Breast epithelium (tissue), 4 donors: ENCODE measurements at regions not wholly inside any gene's neighbourhood (a gene's known extent, or its start where the extent isn't known, plus 50 kb on each side); places are given as distances from the start of the nearest gene placed in this dataset.
"Not testable (repeated sequence)": the region's sequence is repeated elsewhere in the genome, so short reads cannot be mapped to it uniquely, and the experiment has no call there.

Source experiments
- DNase-seq, 2 donors: peaks; one replicate each; pipeline ENCODE4 v3.0.0-alpha.2; 2019; ENCODE audit warnings: low spot score in 2 of 2
- H3K27ac ChIP-seq, 2 donors: fragments of 200-600 bp; sonication (generic) in 1 of 2; one replicate each; pipeline ENCODE4 v1.5.1; 2016 to 2019; ENCODE audit warnings: mild to moderate bottlenecking in 1 of 2
- H3K27me3 ChIP-seq, 2 donors: fragments of 200-600 bp; sonication (generic) in 1 of 2; one replicate each; pipeline versions ENCODE4 v1.5.1 to v1.6.0; 2017 to 2019; ENCODE audit warnings: control low read depth in 1 of 2, mild to moderate bottlenecking in 1 of 2
- H3K36me3 ChIP-seq: fragments of 200-600 bp; one replicate; pipeline ENCODE4 v1.5.1; 2019
- H3K4me1 ChIP-seq, 2 donors: fragments of 200-600 bp; sonication (generic); one replicate each; pipeline ENCODE4 v1.5.1; 2016 to 2019; ENCODE audit warnings: control low read depth in 1 of 2
- H3K4me3 ChIP-seq, 3 donors: fragments of 200-600 bp; sonication (generic); 1 replicate in 2 of 3; 2 replicates in 1 of 3; pipeline ENCODE4 v1.5.1; 2016 to 2019; ENCODE audit warnings: mild to moderate bottlenecking in 3 of 3, moderate library complexity in 2 of 3
- H3K9me3 ChIP-seq, 2 donors: fragments of 200-600 bp; sonication (generic) in 1 of 2; one replicate each; pipeline ENCODE4 v1.5.1; 2016 to 2019; ENCODE audit warnings: control low read depth in 1 of 2
- POLR2A ChIP-seq: fragments of 450-650 bp; IDR thresholded peaks from one replicate; pipeline ENCODE4 v1.6.1; 2016; ENCODE audit warnings: antibody characterized with exemption, mild to moderate bottlenecking, moderate library complexity
- POLR2AphosphoS5 ChIP-seq, 3 donors: sonication (generic); formaldehyde crosslinking; IDR thresholded peaks; one replicate each; pipeline ENCODE4 v1.6.1; 2017; ENCODE audit warnings: antibody characterized with exemption in 3 of 3
- intact Hi-C: fragments of 100-400 bp; cut with DNase I; formaldehyde crosslinking; loops from one replicate; pipeline ENCODE4 v1.15.1; 2023; ENCODE audit warnings: low total_unique reads
- TF ChIP-seq, protein P1 (sequence below), 3 donors: fragments of 450-650 bp; IDR thresholded peaks; one replicate each; pipeline ENCODE4 v1.5.1; 2016 to 2017; ENCODE audit warnings: antibody characterized with exemption in 3 of 3, mild to moderate bottlenecking in 3 of 3, moderate library complexity in 3 of 3

GRCh38 chr12:92398565-92399309, 253.1 kb upstream of the BTG1 start:
- DNase-seq = no peak
- H3K27ac ChIP-seq = no peak overlapping the region
- no peaks in the 10 kb centered on the region for H3K27me3 ChIP-seq
- intact Hi-C loops = no loop called here
- peaks cover 3 to 6% of the 10 kb centered on the region in 2 donors for H3K9me3 ChIP-seq
- TF ChIP-seq POLR2A = no peak
- TF ChIP-seq, protein P1, sequence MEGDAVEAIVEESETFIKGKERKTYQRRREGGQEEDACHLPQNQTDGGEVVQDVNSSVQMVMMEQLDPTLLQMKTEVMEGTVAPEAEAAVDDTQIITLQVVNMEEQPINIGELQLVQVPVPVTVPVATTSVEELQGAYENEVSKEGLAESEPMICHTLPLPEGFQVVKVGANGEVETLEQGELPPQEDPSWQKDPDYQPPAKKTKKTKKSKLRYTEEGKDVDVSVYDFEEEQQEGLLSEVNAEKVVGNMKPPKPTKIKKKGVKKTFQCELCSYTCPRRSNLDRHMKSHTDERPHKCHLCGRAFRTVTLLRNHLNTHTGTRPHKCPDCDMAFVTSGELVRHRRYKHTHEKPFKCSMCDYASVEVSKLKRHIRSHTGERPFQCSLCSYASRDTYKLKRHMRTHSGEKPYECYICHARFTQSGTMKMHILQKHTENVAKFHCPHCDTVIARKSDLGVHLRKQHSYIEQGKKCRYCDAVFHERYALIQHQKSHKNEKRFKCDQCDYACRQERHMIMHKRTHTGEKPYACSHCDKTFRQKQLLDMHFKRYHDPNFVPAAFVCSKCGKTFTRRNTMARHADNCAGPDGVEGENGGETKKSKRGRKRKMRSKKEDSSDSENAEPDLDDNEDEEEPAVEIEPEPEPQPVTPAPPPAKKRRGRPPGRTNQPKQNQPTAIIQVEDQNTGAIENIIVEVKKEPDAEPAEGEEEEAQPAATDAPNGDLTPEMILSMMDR (IDR thresholded peaks at IDR 0.05) = no peak
- no peak for TF ChIP-seq POLR2AphosphoS5 (IDR thresholded peaks at IDR 0.05)
- no peak overlapping the region for H3K4me3 ChIP-seq
- H3K4me1 ChIP-seq = no peaks in the 10 kb centered on the region
- H3K36me3 ChIP-seq = no peaks in the 10 kb centered on the region

DNA sequence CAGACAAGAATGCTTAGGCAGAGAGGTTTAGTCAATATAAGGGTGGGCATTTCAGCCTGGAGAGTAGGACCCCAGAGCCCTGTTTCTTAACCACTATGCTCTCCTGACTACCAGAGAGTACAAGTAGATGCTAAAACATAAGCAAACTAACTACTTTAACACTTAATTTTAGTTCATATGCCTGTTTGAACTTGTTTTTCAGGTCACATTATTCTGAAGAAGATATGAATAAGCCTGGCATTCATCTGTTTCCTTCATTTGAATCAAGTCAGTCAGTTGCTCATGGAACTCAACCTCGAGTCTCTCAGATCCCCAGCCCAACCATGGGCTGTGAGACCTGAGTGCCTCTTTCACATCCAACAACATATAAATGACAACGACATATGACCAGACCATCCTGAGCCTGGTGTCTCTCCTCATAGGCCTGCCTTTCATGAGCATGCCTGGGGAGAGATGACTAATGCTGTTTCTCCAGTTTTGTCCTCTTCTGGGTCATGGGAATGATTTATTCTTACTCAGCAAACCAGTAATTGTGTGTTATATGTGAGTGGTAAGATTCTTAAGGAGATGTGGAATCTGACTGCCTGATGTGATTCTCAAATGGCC, 251.1 kb upstream of the BTG1 start:
- no peak for DNase-seq
- TF ChIP-seq, protein P1 (IDR thresholded peaks at IDR 0.05) = no peak
- no peak for TF ChIP-seq POLR2A
- TF ChIP-seq POLR2AphosphoS5 (IDR thresholded peaks at IDR 0.05) = no peak

DNA sequence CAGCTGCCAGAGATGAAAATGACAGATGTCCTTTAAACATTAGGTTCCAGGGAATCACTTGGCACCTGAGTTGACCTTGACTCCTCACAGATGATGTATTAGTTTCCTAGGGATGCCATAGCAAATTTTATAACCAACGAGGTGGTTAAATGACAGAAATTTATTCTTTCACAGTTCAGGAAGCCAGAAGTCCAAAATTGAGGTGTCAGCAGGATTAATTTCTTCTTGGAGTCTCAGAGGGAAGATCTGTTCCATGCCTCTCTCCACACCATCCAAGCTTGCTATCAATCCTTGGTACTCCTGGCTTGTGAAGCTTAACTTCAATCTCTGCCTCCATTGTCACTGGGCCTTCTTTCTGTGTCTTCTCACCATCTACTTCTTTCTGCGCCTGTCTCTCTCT, 249.7 kb upstream of the BTG1 start:
- H3K36me3 ChIP-seq = no peaks in the 10 kb centered on the region
- no peak overlapping the region for H3K4me3 ChIP-seq
- H3K27ac ChIP-seq = no peak overlapping the region
- no peaks in the 10 kb centered on the region for H3K27me3 ChIP-seq
- no peaks in the 10 kb centered on the region for H3K4me1 ChIP-seq
- peaks cover 8 to 17% of the 10 kb centered on the region in 2 donors for H3K9me3 ChIP-seq
- DNase-seq = no peak
- no peak for TF ChIP-seq POLR2A
- TF ChIP-seq POLR2AphosphoS5 (IDR thresholded peaks at IDR 0.05) = no peak
- TF ChIP-seq, protein P1 (IDR thresholded peaks at IDR 0.05) = no peak
- intact Hi-C loops = no loop called here

More for the DNA sequence above, 251.1 kb upstream of the BTG1 start:
- Histone ChIP-seq H3K27ac (peak overlapping the region in 1 of 2 donors; percentile 28), H3K36me3 (no peaks in the 10 kb centered on the region), H3K27me3 (no peaks in the 10 kb centered on the region), H3K4me1 (no peaks in the 10 kb centered on the region), H3K4me3 (no peak overlapping the region), H3K9me3 (peaks cover 8 to 17% of the 10 kb centered on the region in 2 donors)
- intact Hi-C loops = no loop called here

DNA sequence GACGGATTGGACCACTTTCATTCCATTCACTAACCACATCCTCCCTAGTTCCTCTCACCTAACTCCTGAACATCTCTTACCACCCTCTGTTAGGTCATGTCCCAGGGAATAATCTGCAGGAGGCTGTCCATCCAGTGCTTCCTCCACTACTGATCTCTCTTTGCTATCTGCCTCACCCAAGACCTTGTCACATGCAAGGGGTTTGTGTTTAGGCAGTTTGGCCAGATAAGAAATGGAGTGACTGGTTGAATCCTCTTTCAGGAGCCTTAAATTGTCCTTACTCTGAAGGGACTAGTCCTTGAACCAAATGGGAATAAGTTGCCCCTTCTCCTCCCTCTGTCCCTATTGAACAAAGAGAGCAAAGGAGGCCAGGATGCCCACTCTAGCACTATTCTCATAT, 249.2 kb upstream of the BTG1 start:
- no peaks in the 10 kb centered on the region for H3K36me3 ChIP-seq
- no peaks in the 10 kb centered on the region for H3K27me3 ChIP-seq
- peaks cover 8 to 17% of the 10 kb centered on the region in 2 donors for H3K9me3 ChIP-seq
- no peaks in the 10 kb centered on the region for H3K4me1 ChIP-seq
- TF ChIP-seq POLR2A = no peak
- TF ChIP-seq, protein P1 (IDR thresholded peaks at IDR 0.05) = no peak
- TF ChIP-seq POLR2AphosphoS5 (IDR thresholded peaks at IDR 0.05) = no peak
- no peak overlapping the region for H3K27ac ChIP-seq
- no peak for DNase-seq
- H3K4me3 ChIP-seq = no peak overlapping the region
- intact Hi-C loops = no loop called here

- Histone ChIP-seq H3K4me3 (no peak overlapping the region), H3K27ac (no peak overlapping the region), H3K36me3 (no peaks in the 10 kb centered on the region), H3K4me1 (no peaks in the 10 kb centered on the region), H3K9me3 (peaks cover 8 to 17% of the 10 kb centered on the region in 2 donors), H3K27me3 (no peaks in the 10 kb centered on the region)
- intact Hi-C loops = no loop called here
- TF ChIP-seq, protein P1 (IDR thresholded peaks at IDR 0.05) = no peak
- TF ChIP-seq POLR2AphosphoS5 (IDR thresholded peaks at IDR 0.05) (no peak), POLR2A (no peak)
- no peak for DNase-seq
Measured at GRCh38 chr12:92393504-92393903, 247.9 kb upstream of the BTG1 start.

DNA sequence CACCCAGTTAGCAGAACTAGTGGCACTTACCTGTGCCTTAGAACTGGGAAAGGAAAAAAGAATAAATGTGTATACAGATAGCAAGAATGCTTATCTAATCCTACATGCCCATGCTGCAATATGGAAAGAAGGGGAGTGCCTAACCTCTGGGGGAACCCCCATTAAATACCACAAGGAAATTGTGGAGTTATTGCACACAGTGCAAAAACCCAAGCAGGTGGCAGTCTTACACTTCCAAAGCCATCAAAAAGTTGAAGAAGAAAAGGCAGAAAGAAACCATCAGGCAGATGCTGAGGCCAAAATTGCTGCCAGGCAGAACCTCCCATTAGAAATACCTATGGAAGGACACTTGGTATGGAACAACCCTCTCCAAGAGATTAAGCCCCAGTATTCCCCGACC, 246.1 kb upstream of the BTG1 start:
- H3K36me3 ChIP-seq, DNase-seq, intact Hi-C loops: not testable (repeated sequence)

More for the DNA sequence above, 246.1 kb upstream of the BTG1 start:
- not testable (repeated sequence) for H3K4me3 ChIP-seq, H3K27ac ChIP-seq, H3K4me1 ChIP-seq, H3K27me3 ChIP-seq
- peaks cover 8 to 28% of the 10 kb centered on the region in 2 donors for H3K9me3 ChIP-seq
